Kidney glomerular epithelial cell (primary cell): ENCODE measurements at regions not wholly inside any gene's neighbourhood (a gene's known extent, or its start where the extent isn't known, plus 50 kb on each side); places are given as distances from the start of the nearest gene placed in this dataset.
"Not testable (repeated sequence)": the region's sequence is repeated elsewhere in the genome, so short reads cannot be mapped to it uniquely, and the experiment has no call there.

ENCODE experiments used
- DNase-seq: peaks from one replicate; lab custom pipeline; 2025; lab: John Stamatoyannopoulos, UW

GRCh38 chr16:8062677-8063076, 527.6 kb downstream of the TMEM114 start:
- no peak for DNase-seq

- no peak for DNase-seq
Measured at GRCh38 chr16:8055761-8056160, 534.5 kb downstream of the TMEM114 start.

- no peak for DNase-seq
Measured at GRCh38 chr16:8053437-8053836, 536.9 kb downstream of the TMEM114 start.

- DNase-seq = no peak
Measured at GRCh38 chr16:8048433-8048832, 541.9 kb downstream of the TMEM114 start.

- DNase-seq = no peak
Measured at GRCh38 chr16:8047736-8048135, 542.6 kb downstream of the TMEM114 start.

GRCh38 chr16:8044796-8045195, 545.5 kb downstream of the TMEM114 start:
- no peak for DNase-seq

- no peak for DNase-seq
Measured at GRCh38 chr16:8032406-8032805, 557.9 kb downstream of the TMEM114 start.

- not testable (repeated sequence) for DNase-seq
Measured at GRCh38 chr16:8030004-8030403, 560.3 kb downstream of the TMEM114 start.

GRCh38 chr16:8026450-8026849, 563.9 kb downstream of the TMEM114 start:
- DNase-seq = no peak

GRCh38 chr16:8023326-8023725, 567.0 kb downstream of the TMEM114 start:
- DNase-seq = no peak

- no peak for DNase-seq
Measured at GRCh38 chr16:8005096-8005860, 585.0 kb downstream of the TMEM114 start.

- DNase-seq = no peak
Measured at GRCh38 chr16:7998789-7999453, 591.4 kb downstream of the TMEM114 start.

- no peak for DNase-seq
Measured at GRCh38 chr16:7997966-7998365, 592.3 kb downstream of the TMEM114 start.

- no peak for DNase-seq
Measured at GRCh38 chr16:7992616-7993015, 597.7 kb downstream of the TMEM114 start.

- DNase-seq = no peak
Measured at GRCh38 chr16:7990626-7991260, 599.6 kb downstream of the TMEM114 start.

- DNase-seq = no peak
Measured at GRCh38 chr16:7983676-7984075, 606.6 kb downstream of the TMEM114 start.

GRCh38 chr16:7980133-7980483, 610.2 kb downstream of the TMEM114 start:
- DNase-seq = no peak

GRCh38 chr16:7979448-7980132, 610.7 kb downstream of the TMEM114 start:
- DNase-seq = no peak

- DNase-seq = no peak
Measured at GRCh38 chr16:7976563-7976962, 613.7 kb downstream of the TMEM114 start.

- no peak for DNase-seq
Measured at GRCh38 chr16:7976125-7976524, 614.2 kb downstream of the TMEM114 start.

- DNase-seq = no peak
Measured at GRCh38 chr16:7967996-7968509, 622.3 kb downstream of the TMEM114 start.

GRCh38 chr16:7964744-7965143, 625.6 kb downstream of the TMEM114 start:
- DNase-seq = no peak
